ENCODE measurements at regions not wholly inside any gene's neighbourhood (a gene's known extent, or its start where the extent isn't known, plus 50 kb on each side); places are given as distances from the start of the nearest gene placed in this dataset.

DNA sequence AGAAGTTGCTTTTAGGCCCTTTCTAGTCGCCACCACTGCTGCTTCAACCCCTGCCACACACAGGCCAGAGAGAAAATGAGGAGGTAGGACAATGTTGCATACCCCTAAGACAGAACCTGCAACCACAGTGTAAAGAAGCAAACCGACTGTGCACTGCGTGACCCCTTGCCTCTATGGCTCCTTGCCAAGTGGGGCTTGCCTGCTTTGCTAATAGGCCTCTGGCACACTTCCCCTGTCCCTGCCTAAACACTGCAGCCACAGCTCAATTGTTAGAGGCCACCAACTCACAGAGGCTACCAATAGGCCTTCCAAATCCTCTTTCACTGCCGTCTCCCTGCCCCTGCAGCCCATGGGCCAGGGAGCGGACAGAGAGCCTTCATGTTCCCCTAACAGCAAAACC, 280.1 kb downstream of the CDH10 start:
- Mint-ChIP-seq H3K4me3 (no peak overlapping the region), H3K9me3 (peaks cover 23 to 57% (median 41%) of the 10 kb centered on the region in 6 donors), H3K36me3 (peaks cover 0 to 7% (median 0%) of the 10 kb centered on the region in 3 donors), H3K27ac (no peak overlapping the region), H3K27me3 (ENCODE audit: low read depth in 3 of 3) (peaks cover 0 to 2% (median 0%) of the 10 kb centered on the region in 3 donors), H3K4me1 (no peaks in the 10 kb centered on the region)
- no peak for DNase-seq

DNA sequence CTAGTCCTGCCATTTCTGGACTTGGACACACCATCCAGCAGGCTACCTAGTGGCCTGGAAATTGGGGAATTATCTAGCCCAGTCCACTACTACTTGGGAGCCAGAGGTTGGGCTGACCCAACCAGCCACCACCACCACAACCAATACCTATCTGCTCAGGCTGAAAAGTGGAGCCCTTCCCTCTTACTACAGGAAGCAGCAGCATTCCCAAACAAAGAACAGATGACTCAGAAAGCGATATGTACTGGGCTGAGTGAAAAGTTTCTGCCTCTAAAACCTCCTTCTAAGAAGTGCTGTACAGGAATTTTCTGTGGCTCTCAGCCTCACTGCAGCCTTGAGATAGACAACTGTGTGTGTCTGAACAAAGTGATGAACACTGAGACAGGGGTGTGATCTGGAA, 279.4 kb downstream of the CDH10 start:
- no peak for DNase-seq
- peaks cover 0 to 7% (median 0%) of the 10 kb centered on the region in 3 donors for H3K36me3 Mint-ChIP-seq
- no peak overlapping the region for H3K27ac Mint-ChIP-seq
- H3K9me3 Mint-ChIP-seq: peaks cover 23 to 57% (median 40%) of the 10 kb centered on the region in 6 donors
- no peak overlapping the region for H3K4me3 Mint-ChIP-seq
- peaks cover 0 to 2% (median 0%) of the 10 kb centered on the region in 3 donors for H3K27me3 Mint-ChIP-seq (ENCODE audit: low read depth in 3 of 3)
- no peaks in the 10 kb centered on the region for H3K4me1 Mint-ChIP-seq

DNA sequence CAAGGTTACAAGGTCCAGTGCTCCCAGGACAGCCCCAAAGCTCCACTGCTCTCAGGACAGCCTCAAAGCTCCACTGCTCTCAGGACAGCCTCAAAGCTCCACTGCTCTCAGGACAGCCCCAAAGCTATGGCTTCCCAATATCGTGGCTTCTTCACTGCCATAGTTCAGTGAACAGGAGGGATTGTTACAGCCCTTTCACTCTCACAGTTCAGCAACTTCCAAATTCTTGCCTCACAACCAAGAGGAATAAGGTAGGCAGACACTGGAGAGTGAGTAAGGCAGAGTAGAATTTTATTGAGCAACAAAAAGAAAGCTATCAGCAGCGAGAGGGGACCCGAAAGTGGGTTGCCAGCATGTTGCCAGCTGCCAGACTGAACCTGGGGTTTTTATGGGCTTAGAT, 277.6 kb downstream of the CDH10 start:
- Mint-ChIP-seq H3K9me3 (peaks cover 12 to 45% (median 27%) of the 10 kb centered on the region in 6 donors), H3K36me3 (peaks cover 0 to 4% (median 0%) of the 10 kb centered on the region in 3 donors), H3K27me3 (ENCODE audit: low read depth in 3 of 3) (no peaks in the 10 kb centered on the region), H3K4me3 (no peak overlapping the region), H3K4me1 (no peaks in the 10 kb centered on the region), H3K27ac (no peak overlapping the region)
- no peak for DNase-seq

DNA sequence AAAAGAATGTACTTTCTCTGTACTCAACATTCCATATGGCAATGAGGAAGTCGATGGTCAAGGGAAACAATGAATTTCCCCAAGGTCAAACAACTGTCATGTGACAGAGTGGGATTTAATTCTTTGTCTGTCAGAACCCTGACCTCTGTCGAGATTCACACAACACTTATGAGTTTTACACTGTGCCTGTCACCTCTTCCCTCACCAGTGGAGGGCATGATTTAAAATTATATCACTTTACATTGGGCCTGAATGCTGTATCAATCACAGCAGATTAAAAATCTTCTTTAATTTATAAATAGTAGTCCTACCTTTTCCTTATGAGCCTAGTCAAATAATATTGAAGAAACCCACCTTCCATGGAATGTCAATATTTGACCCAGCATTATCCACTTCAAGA, 276.7 kb downstream of the CDH10 start:
- Mint-ChIP-seq H3K9me3 (peaks cover 11 to 37% (median 22%) of the 10 kb centered on the region in 6 donors), H3K4me1 (no peaks in the 10 kb centered on the region), H3K27me3 (ENCODE audit: low read depth in 3 of 3) (no peaks in the 10 kb centered on the region), H3K27ac (no peak overlapping the region), H3K4me3 (no peak overlapping the region), H3K36me3 (peaks cover 0 to 3% (median 0%) of the 10 kb centered on the region in 3 donors)
- no peak for DNase-seq

DNA sequence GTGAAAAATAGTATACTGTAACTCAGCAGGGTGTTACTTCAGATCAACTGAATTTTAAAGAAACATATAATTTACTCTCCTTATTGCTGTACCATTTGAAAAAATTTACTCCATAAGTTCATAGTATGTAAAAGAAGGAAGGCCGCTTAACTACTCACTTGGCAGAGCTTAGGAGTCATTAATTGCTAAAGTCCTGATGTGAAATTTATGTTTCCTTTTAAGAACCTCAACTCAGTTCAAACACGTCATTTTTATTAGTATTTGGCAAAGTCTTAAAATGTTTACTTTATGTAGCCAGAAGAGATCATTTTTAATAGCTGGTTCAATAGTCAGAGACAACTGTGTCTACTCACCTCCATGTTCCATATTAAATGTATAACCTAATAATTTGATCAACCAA, 268.6 kb downstream of the CDH10 start:
- no peaks in the 10 kb centered on the region for H3K36me3 Mint-ChIP-seq

DNA sequence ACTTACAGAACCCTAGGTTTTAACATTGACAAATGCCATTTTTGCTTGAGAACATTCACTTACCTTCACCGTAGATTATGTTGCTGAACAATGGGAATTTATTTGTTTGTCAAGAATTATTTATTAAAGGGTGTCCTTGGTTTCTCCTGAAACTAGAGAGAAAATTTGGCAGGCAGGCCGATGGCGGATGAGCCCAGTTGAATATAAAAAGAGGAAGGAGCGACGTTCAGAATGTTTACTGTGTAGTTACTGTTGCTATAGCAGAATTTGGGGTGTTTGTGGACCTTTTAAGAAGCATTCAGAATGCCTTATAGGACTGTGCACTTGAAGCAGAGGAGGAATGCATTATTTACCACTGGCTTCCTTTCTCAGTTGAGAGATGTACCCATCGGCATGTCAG, 268.2 kb downstream of the CDH10 start:
- Mint-ChIP-seq H3K27ac (no peak overlapping the region), H3K36me3 (no peaks in the 10 kb centered on the region), H3K4me3 (no peak overlapping the region), H3K4me1 (no peaks in the 10 kb centered on the region), H3K9me3 (peaks cover 6 to 39% (median 11%) of the 10 kb centered on the region in 6 donors), H3K27me3 (ENCODE audit: low read depth in 3 of 3) (no peaks in the 10 kb centered on the region)
- no peak for DNase-seq

More for the DNA sequence above, 268.6 kb downstream of the CDH10 start:
- DNase-seq: no peak
- H3K27ac Mint-ChIP-seq: no peak overlapping the region
- H3K4me3 Mint-ChIP-seq: no peak overlapping the region
- H3K27me3 Mint-ChIP-seq (ENCODE audit: low read depth in 3 of 3): no peaks in the 10 kb centered on the region
- peaks cover 6 to 39% (median 11%) of the 10 kb centered on the region in 6 donors for H3K9me3 Mint-ChIP-seq
- H3K4me1 Mint-ChIP-seq: no peaks in the 10 kb centered on the region

DNA sequence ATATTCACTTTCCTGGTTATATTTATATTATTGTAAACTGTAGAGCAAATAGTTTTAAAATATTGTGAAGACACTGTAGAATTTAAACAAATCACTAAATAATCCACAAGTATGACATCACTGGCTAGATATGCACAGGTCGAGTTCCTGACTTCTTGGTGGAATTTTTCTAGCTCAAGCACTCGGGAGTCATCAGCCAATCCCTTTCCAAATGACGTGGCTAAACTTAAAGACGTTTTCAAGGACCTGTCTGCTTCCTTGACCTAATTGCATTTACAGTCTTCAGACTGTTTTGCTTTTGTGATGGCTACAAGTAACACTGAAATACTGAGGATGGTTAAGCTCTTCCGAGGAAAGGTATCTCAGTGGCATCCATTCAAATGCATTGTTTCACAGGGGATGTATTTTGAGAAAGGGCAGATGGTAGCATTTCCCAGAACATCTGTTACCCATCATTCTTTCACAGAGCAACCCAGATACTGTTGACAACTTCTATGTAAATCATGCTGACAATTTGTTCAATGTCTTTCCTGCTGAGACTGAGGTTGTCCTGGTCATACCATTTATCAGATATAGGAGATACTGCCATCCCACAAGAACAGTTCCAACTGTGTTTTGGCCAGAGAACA, 262.8 kb downstream of the CDH10 start:
- Mint-ChIP-seq H3K27ac (no peak overlapping the region), H3K4me1 (no peaks in the 10 kb centered on the region), H3K36me3 (no peaks in the 10 kb centered on the region), H3K9me3 (peaks cover 0 to 24% (median 8%) of the 10 kb centered on the region in 6 donors), H3K4me3 (no peak overlapping the region), H3K27me3 (ENCODE audit: low read depth in 3 of 3) (no peaks in the 10 kb centered on the region)
- DNase-seq: no peak

DNA sequence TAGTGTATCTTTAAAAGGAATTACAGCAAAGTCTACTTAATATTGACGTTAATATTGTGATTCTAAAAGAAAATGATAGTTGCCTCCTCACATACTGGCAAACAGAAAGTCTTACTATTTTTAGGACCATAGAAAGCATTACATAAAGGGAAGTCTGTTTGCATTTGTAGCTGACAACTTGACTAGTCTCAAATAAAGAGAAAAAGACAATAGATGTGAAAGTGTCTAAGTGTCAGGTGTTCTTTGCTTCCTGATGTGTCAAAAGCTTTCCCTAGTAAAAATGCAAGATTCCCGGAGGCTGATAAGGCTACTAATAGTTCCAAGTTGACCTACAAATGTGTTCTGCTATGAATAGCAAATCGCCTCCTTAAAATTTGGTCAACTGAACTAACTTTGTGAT, 259.7 kb downstream of the CDH10 start:
- Mint-ChIP-seq H3K4me3 (no peak overlapping the region), H3K36me3 (no peaks in the 10 kb centered on the region), H3K9me3 (peaks cover 6 to 35% (median 14%) of the 10 kb centered on the region in 6 donors), H3K4me1 (no peaks in the 10 kb centered on the region), H3K27me3 (ENCODE audit: low read depth in 3 of 3) (no peaks in the 10 kb centered on the region), H3K27ac (no peak overlapping the region)
- DNase-seq: no peak

DNA sequence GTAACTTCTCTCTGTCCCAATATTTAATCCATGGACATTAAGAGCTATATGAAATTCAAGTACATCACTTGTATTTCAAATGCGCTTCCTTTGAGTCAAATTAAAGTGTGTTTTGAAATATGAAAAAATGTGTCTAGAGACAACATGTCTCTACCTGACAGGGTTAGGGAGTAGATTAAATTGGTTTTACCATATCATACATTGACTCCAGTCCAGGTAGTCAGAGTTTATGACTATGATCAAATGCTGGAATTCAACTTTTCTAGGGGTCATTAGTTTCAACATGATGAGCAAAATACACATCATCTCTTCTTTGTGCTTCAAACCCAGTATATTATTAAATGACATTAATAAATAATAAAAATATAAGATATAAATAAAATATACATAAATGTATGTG, 259.2 kb downstream of the CDH10 start:
- H3K9me3 Mint-ChIP-seq: peaks cover 5 to 35% (median 14%) of the 10 kb centered on the region in 6 donors
- H3K4me1 Mint-ChIP-seq: no peaks in the 10 kb centered on the region
- no peaks in the 10 kb centered on the region for H3K36me3 Mint-ChIP-seq
- no peak overlapping the region for H3K27ac Mint-ChIP-seq
- no peak overlapping the region for H3K4me3 Mint-ChIP-seq
- no peak for DNase-seq
- no peaks in the 10 kb centered on the region for H3K27me3 Mint-ChIP-seq (ENCODE audit: low read depth in 3 of 3)

DNA sequence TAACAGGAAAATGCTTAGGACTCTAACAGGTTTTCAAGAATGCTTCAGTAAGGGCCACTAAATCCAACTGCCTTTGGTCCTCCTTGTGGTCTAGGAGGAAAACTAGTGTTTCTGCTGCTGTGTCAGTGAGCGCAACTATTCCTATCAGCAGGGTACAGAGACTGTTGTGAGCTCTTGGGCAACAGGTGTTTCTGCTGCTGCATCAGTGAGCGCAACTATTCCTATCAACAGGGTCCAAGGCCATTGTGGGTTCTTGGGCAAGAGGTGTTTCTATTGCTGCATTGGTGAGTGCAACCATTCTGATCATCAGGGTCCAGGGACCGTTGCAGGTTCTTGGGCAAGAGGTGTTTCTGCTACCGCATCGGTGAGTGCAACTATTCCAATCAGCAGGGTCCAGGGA, 256.3 kb downstream of the CDH10 start:
- Mint-ChIP-seq H3K9me3 (peaks cover 6 to 51% (median 24%) of the 10 kb centered on the region in 6 donors), H3K4me3 (no peak overlapping the region), H3K27ac (no peak overlapping the region), H3K4me1 (no peaks in the 10 kb centered on the region), H3K36me3 (no peaks in the 10 kb centered on the region), H3K27me3 (ENCODE audit: low read depth in 3 of 3) (no peaks in the 10 kb centered on the region)
- DNase-seq: no peak

DNA sequence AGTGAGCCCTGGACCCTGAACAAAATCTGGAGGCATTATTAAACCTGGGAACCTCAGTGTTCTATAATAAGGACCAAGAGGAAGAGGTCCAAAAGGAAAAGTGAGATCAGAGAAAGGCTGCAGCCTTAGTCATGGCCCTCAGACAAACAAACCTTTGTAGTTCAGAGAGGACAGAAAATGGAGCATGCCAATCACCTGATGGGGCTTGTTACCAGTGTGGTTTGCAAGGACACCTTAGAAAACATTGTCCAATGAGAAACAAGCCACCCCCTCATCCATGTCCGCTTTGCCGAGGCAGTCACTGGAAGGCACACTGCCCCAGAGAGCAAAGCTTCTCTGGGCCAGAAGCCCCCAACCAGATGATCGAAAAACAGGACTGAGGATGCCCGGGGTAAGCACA, 254.8 kb downstream of the CDH10 start:
- Mint-ChIP-seq H3K27me3 (ENCODE audit: low read depth in 3 of 3) (no peaks in the 10 kb centered on the region), H3K36me3 (no peaks in the 10 kb centered on the region), H3K9me3 (peaks cover 9 to 56% (median 27%) of the 10 kb centered on the region in 6 donors), H3K27ac (no peak overlapping the region), H3K4me1 (no peaks in the 10 kb centered on the region), H3K4me3 (no peak overlapping the region)
- no peak for DNase-seq

DNA sequence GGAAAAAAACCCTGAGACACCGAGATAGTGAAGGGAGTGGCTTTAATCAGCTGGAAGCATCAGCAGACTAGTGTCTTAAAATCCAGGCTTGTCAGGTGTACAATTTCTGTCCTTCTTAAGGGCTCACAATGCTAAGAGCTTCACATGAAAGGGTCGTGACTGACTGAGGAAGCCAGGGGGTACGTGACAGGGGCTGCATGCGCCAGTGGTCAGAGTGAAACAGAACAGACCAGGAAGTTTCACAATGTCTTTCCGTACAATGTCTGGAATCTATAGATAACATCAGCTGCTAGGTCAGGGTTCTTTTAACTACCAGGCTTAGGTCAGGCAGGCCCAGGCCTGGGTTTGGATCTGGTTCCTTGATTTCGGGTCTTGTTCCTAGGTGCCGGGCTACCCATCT, 253.0 kb downstream of the CDH10 start:
- no peaks in the 10 kb centered on the region for H3K4me1 Mint-ChIP-seq
- no peaks in the 10 kb centered on the region for H3K27me3 Mint-ChIP-seq (ENCODE audit: low read depth in 3 of 3)
- peaks cover 11 to 53% (median 34%) of the 10 kb centered on the region in 6 donors for H3K9me3 Mint-ChIP-seq
- no peak overlapping the region for H3K4me3 Mint-ChIP-seq
- H3K36me3 Mint-ChIP-seq: no peaks in the 10 kb centered on the region
- DNase-seq: no peak
- no peak overlapping the region for H3K27ac Mint-ChIP-seq

DNA sequence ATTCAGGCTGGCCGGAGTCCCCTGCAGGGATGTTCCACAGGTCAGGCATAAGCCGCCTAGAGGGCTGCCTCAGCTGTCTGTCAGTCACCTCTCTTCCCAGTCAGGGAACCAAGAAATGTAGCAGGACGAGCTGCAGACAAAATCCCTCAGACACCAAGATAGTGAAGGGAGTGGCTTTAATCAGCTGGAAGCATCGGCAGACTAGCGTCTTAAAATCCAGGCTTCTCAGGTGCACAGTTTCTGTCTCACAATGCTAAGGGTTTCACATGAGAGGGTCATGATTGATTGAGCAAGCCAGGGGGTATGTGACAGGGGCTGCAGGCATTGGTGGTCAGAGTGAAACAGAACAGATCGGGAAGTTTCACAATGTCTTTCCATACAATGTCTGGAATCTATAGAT, 247.2 kb downstream of the CDH10 start:
- no peak overlapping the region for H3K4me3 Mint-ChIP-seq
- H3K9me3 Mint-ChIP-seq: peaks cover 27 to 58% (median 47%) of the 10 kb centered on the region in 6 donors
- peaks cover 0 to 1% (median 0%) of the 10 kb centered on the region in 3 donors for H3K27me3 Mint-ChIP-seq (ENCODE audit: low read depth in 3 of 3)
- H3K4me1 Mint-ChIP-seq: no peaks in the 10 kb centered on the region
- no peak overlapping the region for H3K27ac Mint-ChIP-seq
- no peaks in the 10 kb centered on the region for H3K36me3 Mint-ChIP-seq
- no peak for DNase-seq

DNA sequence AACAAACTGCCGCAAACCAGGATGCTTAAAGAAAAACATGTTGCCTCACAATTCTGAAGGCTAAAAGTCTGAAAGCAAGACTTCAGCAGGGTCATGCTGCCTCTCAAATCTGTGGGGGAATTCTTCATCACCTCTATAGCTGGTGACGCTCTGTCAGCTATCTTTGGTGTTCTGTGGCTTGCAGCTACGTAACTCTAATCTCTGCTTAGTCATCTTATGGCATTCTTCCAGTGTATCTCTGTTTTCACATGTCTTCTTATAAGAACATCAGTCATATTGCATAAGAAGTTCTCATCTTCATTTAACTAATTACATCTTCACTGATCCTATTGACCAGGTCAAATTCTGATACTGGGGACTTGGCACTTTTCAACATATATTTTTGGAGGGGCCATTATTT, 243.0 kb downstream of the CDH10 start:
- H3K27ac Mint-ChIP-seq: no peak overlapping the region
- H3K27me3 Mint-ChIP-seq (ENCODE audit: low read depth in 3 of 3): peaks cover 0 to 2% (median 1%) of the 10 kb centered on the region in 3 donors
- peaks cover 28 to 61% (median 50%) of the 10 kb centered on the region in 6 donors for H3K9me3 Mint-ChIP-seq
- no peaks in the 10 kb centered on the region for H3K36me3 Mint-ChIP-seq
- no peak overlapping the region for H3K4me3 Mint-ChIP-seq
- DNase-seq: no peak
- no peaks in the 10 kb centered on the region for H3K4me1 Mint-ChIP-seq

DNA sequence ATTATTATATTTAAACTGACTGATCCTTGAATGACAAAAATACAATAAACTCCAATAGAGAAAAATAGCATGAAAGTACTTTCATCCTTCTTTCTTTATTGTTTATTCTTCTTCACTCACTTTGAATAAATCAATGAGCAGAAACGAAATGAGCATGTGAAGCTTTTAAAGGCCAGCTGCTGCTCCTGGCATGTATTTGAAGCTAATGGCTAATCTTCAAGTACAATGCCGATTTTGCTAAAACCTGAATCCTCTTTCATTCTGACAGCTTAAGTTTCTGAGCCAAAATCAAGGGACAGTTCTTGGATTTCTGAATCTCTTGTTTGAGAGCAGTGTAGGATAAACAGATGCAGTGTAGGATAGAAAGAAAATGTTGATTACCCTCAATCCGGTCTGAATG, 237.3 kb downstream of the CDH10 start:
- no peak for DNase-seq
- peaks cover 11 to 36% (median 19%) of the 10 kb centered on the region in 6 donors for H3K9me3 Mint-ChIP-seq
- no peaks in the 10 kb centered on the region for H3K4me1 Mint-ChIP-seq
- H3K36me3 Mint-ChIP-seq: no peaks in the 10 kb centered on the region
- peaks cover 0 to 2% (median 0%) of the 10 kb centered on the region in 3 donors for H3K27me3 Mint-ChIP-seq (ENCODE audit: low read depth in 3 of 3)
- H3K4me3 Mint-ChIP-seq: no peak overlapping the region
- no peak overlapping the region for H3K27ac Mint-ChIP-seq

Data from immature natural killer cell (primary cell).